Endothelial cell of umbilical vein (primary cell): ENCODE measurements at regions not wholly inside any gene's neighbourhood (a gene's known extent, or its start where the extent isn't known, plus 50 kb on each side); places are given as distances from the start of the nearest gene placed in this dataset.

Experiments used
- BruUV-seq: library from RNA; stranded (reverse); fragments of 400-500 nt; replicated peaks from 2 replicates; lab custom pipeline; 2021; lab: Mats Ljungman, UMichigan
- CTCF ChIA-PET: fragments of 300-600, 350-600 bp; sonication (Branson Sonifier 250); formaldehyde crosslinking; loops from one replicate; lab custom pipeline; 2021; ENCODE audit warnings: antibody characterized with exemption, inconsistent platforms; lab: Charles Lee
- POLR2A ChIA-PET: fragments of 300-600, 350-600 bp; sonication (Branson Sonifier 250); formaldehyde crosslinking; loops from one replicate; lab custom pipeline; 2021; ENCODE audit warnings: antibody characterized with exemption, inconsistent platforms; lab: Charles Lee
- DNase-seq: peaks from one replicate; pipeline ENCODE4 v3.0.0-alpha.2; 2011; ENCODE audit warnings: low read depth, low spot score
- FAIRE-seq: peaks from 2 replicates; lab custom pipeline; 2011; peaks lifted over from hg19 to GRCh38; lab: Jason Lieb, UNC
- H2AFZ ChIP-seq: 2 replicates; pipeline ENCODE4 v1.6.0; 2012; ENCODE audit warnings: low read depth, low read length, control low read depth, inconsistent platforms
- H3K27ac ChIP-seq: 2 replicates; pipeline ENCODE4 v1.5.1; 2011; ENCODE audit warnings: low read depth, mild to moderate bottlenecking, control low read depth, low read length, moderate library complexity; ENCODE audit not compliant: insufficient read depth
- H3K27me3 ChIP-seq, 2 experiments: 2 replicates each; pipeline versions ENCODE4 v1.6.0 to v1.6.1; 2011; ENCODE audit warnings: low read length in 2 of 2, mixed read lengths in 1 of 2; ENCODE audit not compliant: control insufficient read depth in 2 of 2, insufficient read depth in 2 of 2
- H3K36me3 ChIP-seq, 2 experiments: 2 replicates in 1 of 2; 3 replicates in 1 of 2; pipeline ENCODE4 v1.5.1; 2011; ENCODE audit warnings: low read length in 2 of 2, mild to moderate bottlenecking in 1 of 2, moderate library complexity in 1 of 2; ENCODE audit not compliant: control insufficient read depth in 2 of 2, insufficient read depth in 2 of 2; ENCODE audit errors: extremely low read depth in 1 of 2
- H3K4me1 ChIP-seq: 3 replicates; pipeline ENCODE4 v1.5.1; 2011; ENCODE audit warnings: mild to moderate bottlenecking, low read length; ENCODE audit not compliant: control insufficient read depth, insufficient read depth; ENCODE audit errors: extremely low read depth
- H3K4me2 ChIP-seq: 2 replicates; pipeline ENCODE4 v1.6.1; 2011; ENCODE audit warnings: low read length, control low read depth, mixed read lengths; ENCODE audit not compliant: insufficient read depth
- H3K4me3 ChIP-seq, 3 experiments: fragments of 200-600 bp in 1 of 3; sonication (generic), shearing (Covaris generic) in 1 of 3; replicated peaks in 1 of 3; 2 replicates each; pipeline ENCODE4 v1.5.1; 2011 to 2016; ENCODE audit warnings: control low read depth in 3 of 3, low read length in 3 of 3, mild to moderate bottlenecking in 2 of 3, inconsistent platforms in 1 of 3, low read depth in 1 of 3, moderate library complexity in 1 of 3; ENCODE audit not compliant: insufficient read depth in 1 of 3
- H3K79me2 ChIP-seq: 2 replicates; pipeline ENCODE4 v1.6.0; 2012; ENCODE audit warnings: low read length, inconsistent platforms; ENCODE audit not compliant: control insufficient read depth, insufficient read depth
- H3K9ac ChIP-seq: replicated peaks from 2 replicates; pipeline ENCODE3; 2011; ENCODE audit warnings: low read length, control low read depth; ENCODE audit not compliant: insufficient read depth; ENCODE audit errors: extremely low read depth
- H3K9me1 ChIP-seq: replicated peaks from 3 replicates; pipeline ENCODE4 v1.6.0; 2011; ENCODE audit warnings: mild to moderate bottlenecking, low read length; ENCODE audit not compliant: control insufficient read depth, insufficient read depth; ENCODE audit errors: extremely low read depth
- H3K9me3 ChIP-seq: replicated peaks from 2 replicates; pipeline ENCODE4 v1.5.1; 2012; ENCODE audit warnings: low read length, inconsistent platforms; ENCODE audit not compliant: control insufficient read depth, insufficient read depth
- H4K20me1 ChIP-seq: replicated peaks from 2 replicates; pipeline ENCODE3; 2011; ENCODE audit warnings: mild to moderate bottlenecking, low read length; ENCODE audit not compliant: control insufficient read depth, insufficient read depth; ENCODE audit errors: extremely low read depth
- CTCF ChIP-seq, 2 donors: IDR thresholded peaks; 1 replicate in 1 of 2; 2 replicates in 1 of 2; pipeline ENCODE4 v1.5.1; 2011; ENCODE audit warnings: low read length in 2 of 2, mild to moderate bottlenecking in 2 of 2, moderate library complexity in 2 of 2, control low read depth in 1 of 2, inconsistent platforms in 1 of 2, low read depth in 1 of 2; ENCODE audit not compliant: insufficient read depth in 1 of 2; ENCODE audit errors: extremely low read depth in 1 of 2
- EZH2 ChIP-seq: IDR thresholded peaks from 2 replicates; pipeline ENCODE4 v1.6.1; 2012; ENCODE audit warnings: borderline replicate concordance, low read depth, mild to moderate bottlenecking, moderate library complexity, low read length, inconsistent platforms; ENCODE audit not compliant: severe bottlenecking
- FOS ChIP-seq: IDR thresholded peaks from 2 replicates; pipeline ENCODE4 v1.6.1; 2011; ENCODE audit warnings: mild to moderate bottlenecking, low read length, moderate library complexity, borderline replicate concordance; ENCODE audit not compliant: insufficient read depth
- GATA2 ChIP-seq: IDR thresholded peaks from 2 replicates; pipeline ENCODE4 v1.7.0; 2011; ENCODE audit warnings: low read depth, mild to moderate bottlenecking, moderate library complexity, mixed read lengths, low read length; ENCODE audit not compliant: insufficient read length, insufficient read depth
- JUN ChIP-seq: IDR thresholded peaks from 2 replicates; pipeline ENCODE4 v1.6.1; 2011; ENCODE audit warnings: borderline replicate concordance, low read depth; ENCODE audit not compliant: insufficient read length, insufficient read depth
- MAX ChIP-seq: IDR thresholded peaks from 2 replicates; pipeline ENCODE4 v1.6.1; 2011; ENCODE audit not compliant: insufficient read depth, insufficient read length
- MYC ChIP-seq: IDR thresholded peaks from one replicate; pipeline ENCODE4 v1.6.1; 2011; ENCODE audit warnings: mild to moderate bottlenecking, low read depth, low read length
- POLR2A ChIP-seq: IDR thresholded peaks from 2 replicates; pipeline ENCODE4 v1.6.1; 2012; ENCODE audit warnings: low read depth, mild to moderate bottlenecking, control low read depth, low read length
- POLR2AphosphoS5 ChIP-seq: IDR thresholded peaks from 2 replicates; pipeline ENCODE4 v1.6.1; 2012; ENCODE audit warnings: low read depth, mild to moderate bottlenecking, control low read depth, low read length, moderate library complexity; ENCODE audit not compliant: insufficient read depth
- dilution Hi-C: fragments of 300-500 bp; cut with MboI; formaldehyde crosslinking; loops from one replicate; pipeline ENCODE4 v1.15.0; 2019; ENCODE audit warnings: low sequenced_read_pairs; ENCODE audit not compliant: extremely low pct_ligation_motif_present
- intact Hi-C: fragments of 100-400 bp; cut with micrococcal nuclease; formaldehyde crosslinking; loops from one replicate; pipeline ENCODE4 v1.10.0; 2022

GRCh38 chr6:148200293-148200692 lies 142.3 kb upstream of the SASH1 start:
- no peaks in the 10 kb centered on the region for H3K9me1 ChIP-seq
- no peak overlapping the region for H2AFZ ChIP-seq
- dilution Hi-C loops: no loop called here
- H3K9ac ChIP-seq: no peak overlapping the region
- ChIA-PET POLR2A (no interaction called here), CTCF (interaction anchor here (1.1 to 4.5 kb wide), 2 partner anchors 20 to 23 kb away, joined by 3 to 21 read pairs; no protein-coding TSS in a partner anchor)
- H4K20me1 ChIP-seq: no peaks in the 10 kb centered on the region
- H3K79me2 ChIP-seq: no peaks in the 10 kb centered on the region
- BruUV-seq: no TSS peak
- H3K9me3 ChIP-seq: no peaks in the 10 kb centered on the region
- no peak overlapping the region for H3K4me3 ChIP-seq
- no peaks in the 10 kb centered on the region for H3K27me3 ChIP-seq
- H3K27ac ChIP-seq: no peak overlapping the region
- DNase-seq: peak; percentile 12
- no peak for TF ChIP-seq FOS
- no peak for TF ChIP-seq MYC
- TF ChIP-seq JUN: no peak
- TF ChIP-seq POLR2A: no peak
- TF ChIP-seq GATA2: no peak
- no peak for TF ChIP-seq MAX
- intact Hi-C loops: no loop called here
- H3K4me2 ChIP-seq: no peak overlapping the region
- no peak for FAIRE-seq
- no peaks in the 10 kb centered on the region for H3K4me1 ChIP-seq
- no peaks in the 10 kb centered on the region for H3K36me3 ChIP-seq

- DNase-seq (no peak), FAIRE-seq (no peak)
- Histone ChIP-seq H3K4me1 (no peaks in the 10 kb centered on the region), H3K4me2 (no peak overlapping the region), H3K27ac (no peak overlapping the region), H3K9me3 (no peaks in the 10 kb centered on the region), H3K4me3 (no peak overlapping the region), H3K79me2 (no peaks in the 10 kb centered on the region), H2AFZ (no peak overlapping the region), H4K20me1 (no peaks in the 10 kb centered on the region), H3K36me3 (no peaks in the 10 kb centered on the region), H3K27me3 (no peaks in the 10 kb centered on the region), H3K9ac (no peak overlapping the region), H3K9me1 (no peaks in the 10 kb centered on the region)
- ChIA-PET CTCF (interaction anchor here (1.1 to 4.5 kb wide), 2 partner anchors 20 to 23 kb away, joined by 3 to 21 read pairs; no protein-coding TSS in a partner anchor), POLR2A (no interaction called here)
- intact Hi-C loops: no loop called here
- dilution Hi-C loops: no loop called here
- BruUV-seq: no TSS peak
- TF ChIP-seq CTCF (IDR thresholded peaks at IDR 0.05; ENCODE audit: extremely low read depth in 1 of 2, insufficient read depth in 1 of 2, low read depth in 1 of 2, low read length in 2 of 2) (no peak), MYC (no peak), POLR2AphosphoS5 (no peak), FOS (no peak), EZH2 (no peak), POLR2A (no peak), GATA2 (no peak), JUN (no peak), MAX (no peak)
Observed at GRCh38 chr6:148200781-148201180, 141.9 kb upstream of the SASH1 start.
